GM23338 (cell line): ENCODE measurements at regions not wholly inside any gene's neighbourhood (a gene's known extent, or its start where the extent isn't known, plus 50 kb on each side); places are given as distances from the start of the nearest gene placed in this dataset.

Experiments used
- ATAC-seq: fragments of 200-7000 bp; cut with Tn5 transposase; 3 replicates; pipeline ENCODE4 v1.9.1; 2020
- DNase-seq: peaks from one replicate; pipeline ENCODE4 v3.0.0-alpha.2; 2015; ENCODE audit warnings: low spot score
- H2AFZ ChIP-seq: fragments of 200-600 bp; sonication (generic); 2 replicates; pipeline ENCODE4 v1.8.0; 2016; ENCODE audit warnings: antibody characterized with exemption, mild to moderate bottlenecking, moderate library complexity
- H3F3A ChIP-seq: fragments of 200-600 bp; sonication (generic); replicated peaks from 2 replicates; pipeline ENCODE4 v1.8.0; 2017; ENCODE audit warnings: antibody characterized with exemption, mixed run types, low read depth
- H3K27ac ChIP-seq: fragments of 200-600 bp; sonication (generic); 2 replicates; pipeline ENCODE4 v1.6.1; 2016; ENCODE audit warnings: low read depth
- H3K27me3 ChIP-seq: fragments of 200-600 bp; sonication (generic); 2 replicates; pipeline ENCODE4 v1.8.0; 2016; ENCODE audit warnings: mild to moderate bottlenecking, mixed run types, moderate library complexity; ENCODE audit not compliant: insufficient read depth
- H3K36me3 ChIP-seq: fragments of 200-600 bp; sonication (generic); 2 replicates; pipeline ENCODE4 v1.8.0; 2016; ENCODE audit warnings: mild to moderate bottlenecking; ENCODE audit not compliant: insufficient read depth
- H3K4me1 ChIP-seq: fragments of 200-600 bp; sonication (generic); 2 replicates; pipeline ENCODE4 v1.8.0; 2016; ENCODE audit warnings: mild to moderate bottlenecking, moderate library complexity; ENCODE audit not compliant: insufficient read depth
- H3K4me2 ChIP-seq: fragments of 200-600 bp; sonication (generic); 2 replicates; pipeline ENCODE4 v1.7.1; 2017; ENCODE audit warnings: mixed run types
- H3K4me3 ChIP-seq: fragments of 200-600 bp; sonication (generic); 2 replicates; pipeline ENCODE4 v1.6.1; 2016; ENCODE audit warnings: mixed run types
- H3K79me2 ChIP-seq: fragments of 200-600 bp; sonication (generic); replicated peaks from 2 replicates; pipeline ENCODE4 v1.8.0; 2017; ENCODE audit warnings: mild to moderate bottlenecking; ENCODE audit not compliant: insufficient read depth
- H3K9me2 ChIP-seq: fragments of 200-600 bp; sonication (generic); 2 replicates; pipeline ENCODE4 v1.8.0; 2017; ENCODE audit not compliant: insufficient read depth
- H4K20me1 ChIP-seq: fragments of 200-600 bp; sonication (generic); replicated peaks from 2 replicates; pipeline ENCODE4 v1.8.0; 2017; ENCODE audit warnings: mild to moderate bottlenecking; ENCODE audit not compliant: insufficient read depth
- H3K27ac Mint-ChIP-seq: 2 replicates; pipeline ENCODE4 v1.8.0; 2020; ENCODE audit warnings: inconsistent platforms, mild to moderate bottlenecking, moderate library complexity, mixed read lengths
- H3K27me3 Mint-ChIP-seq: 3 replicates; pipeline ENCODE4 v1.8.0; 2022; ENCODE audit warnings: low read depth, mild to moderate bottlenecking, moderate library complexity, mixed read lengths, inconsistent platforms; ENCODE audit not compliant: insufficient read depth, poor library complexity
- H3K36me3 Mint-ChIP-seq: 3 replicates; pipeline ENCODE4 v1.8.0; 2021; ENCODE audit warnings: low read depth, mild to moderate bottlenecking, inconsistent platforms, moderate library complexity, mixed read lengths
- H3K4me1 Mint-ChIP-seq: 3 replicates; pipeline ENCODE4 v1.8.0; 2020; ENCODE audit warnings: mild to moderate bottlenecking, inconsistent platforms, mixed read lengths
- H3K4me3 Mint-ChIP-seq: 3 replicates; pipeline ENCODE4 v1.8.0; 2021; ENCODE audit warnings: moderate library complexity, mild to moderate bottlenecking, inconsistent platforms, mixed read lengths
- H3K9me3 Mint-ChIP-seq: 3 replicates; pipeline ENCODE4 v1.8.0; 2020; ENCODE audit warnings: moderate library complexity, mild to moderate bottlenecking, inconsistent platforms, mixed read lengths
- CREB1 ChIP-seq: fragments of 250-450 bp; sonication (Bioruptor Pico); IDR thresholded peaks from 2 replicates; pipeline ENCODE4 v1.5.0; 2020; ENCODE audit warnings: low read depth, mild to moderate bottlenecking, moderate library complexity
- ETS1 ChIP-seq: IDR thresholded peaks from 2 replicates; pipeline ENCODE4 v1.6.1; 2016; ENCODE audit warnings: antibody characterized with exemption
- EZH2 ChIP-seq: fragments of 200-600 bp; sonication (generic); IDR thresholded peaks from one replicate; pipeline ENCODE4 v1.8.0; 2017; ENCODE audit warnings: antibody characterized with exemption, mild to moderate bottlenecking, low read depth; ENCODE audit not compliant: unreplicated experiment
- EZH2phosphoT487 ChIP-seq: fragments of 200-600 bp; sonication (generic); IDR thresholded peaks from one replicate; pipeline ENCODE4 v1.8.1; 2018; ENCODE audit warnings: antibody characterized with exemption; ENCODE audit not compliant: unreplicated experiment
- JUNB ChIP-seq: IDR thresholded peaks from one replicate; pipeline ENCODE4 v1.6.1; 2016; ENCODE audit warnings: antibody characterized with exemption; ENCODE audit not compliant: unreplicated experiment
- NANOG ChIP-seq: IDR thresholded peaks from 2 replicates; pipeline ENCODE4 v1.6.1; 2016; ENCODE audit warnings: antibody characterized with exemption, borderline replicate concordance
- POLR2AphosphoS5 ChIP-seq: IDR thresholded peaks from 2 replicates; pipeline ENCODE4 v1.6.1; 2016; ENCODE audit warnings: antibody characterized with exemption, low read depth
- STAT1 ChIP-seq: IDR thresholded peaks from one replicate; pipeline ENCODE4 v1.6.1; 2016; ENCODE audit warnings: antibody characterized with exemption; ENCODE audit not compliant: unreplicated experiment
- ZNF114 ChIP-seq: fragments of 250-450 bp; sonication (Bioruptor Pico); IDR thresholded peaks from 2 replicates; pipeline ENCODE4 v1.5.0; 2020; ENCODE audit warnings: mild to moderate bottlenecking, moderate library complexity
- ZNF331 ChIP-seq: fragments of 250-450 bp; sonication (Bioruptor Pico); IDR thresholded peaks from 2 replicates; pipeline ENCODE4 v1.5.0; 2020; ENCODE audit warnings: low read depth, mild to moderate bottlenecking, moderate library complexity
- ZNF462 ChIP-seq: fragments of 250-450 bp; sonication (Bioruptor Pico); IDR thresholded peaks from 2 replicates; pipeline ENCODE4 v1.5.0; 2020; ENCODE audit warnings: mild to moderate bottlenecking, moderate library complexity
- TF ChIP-seq, protein P1 (sequence below): IDR thresholded peaks from one replicate; pipeline ENCODE4 v1.6.1; 2018; ENCODE audit warnings: antibody characterized with exemption; ENCODE audit not compliant: unreplicated experiment
- TF ChIP-seq, protein P2 (sequence below), 2 experiments: fragments of 200-600 bp in 1 of 2; sonication (generic) in 1 of 2; conservative IDR thresholded peaks; 2 replicates each; pipeline versions ENCODE4 v1.5.1 to v1.6.1; 2016 to 2017; ENCODE audit warnings: antibody characterized with exemption in 2 of 2, low read depth in 2 of 2, mild to moderate bottlenecking in 2 of 2, moderate library complexity in 1 of 2

DNA sequence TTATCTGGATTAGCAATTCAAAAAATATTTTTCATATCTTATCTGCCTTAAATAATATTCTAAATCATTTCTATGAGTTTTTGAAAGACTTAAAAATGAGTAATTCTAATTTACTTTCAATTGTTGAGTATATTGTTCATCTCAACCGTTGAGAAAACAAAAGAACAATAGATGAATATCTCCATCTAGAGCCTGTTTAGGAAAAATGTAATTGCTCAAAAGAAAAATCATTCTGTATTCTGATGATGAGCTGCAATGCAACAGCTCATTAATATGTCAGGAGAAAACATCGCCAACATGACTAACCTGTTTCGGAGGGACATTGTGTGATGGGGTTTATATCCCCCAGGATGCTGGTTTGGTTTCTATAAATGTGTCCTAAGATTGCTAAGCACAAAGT, 417.6 kb downstream of the SUCLG1 start:
- Histone ChIP-seq H3K9me2 (0 out of 2 replicates have a peak, but pooled peaks cover 3% of the 10 kb centered on the region), H3K4me2 (no peak overlapping the region), H3K4me1 (no peaks in the 10 kb centered on the region), H4K20me1 (no peaks in the 10 kb centered on the region), H2AFZ (no peak overlapping the region), H3K27me3 (no peaks in the 10 kb centered on the region), H3K79me2 (no peaks in the 10 kb centered on the region), H3F3A (no peaks in the 10 kb centered on the region), H3K36me3 (no peaks in the 10 kb centered on the region), H3K4me3 (no peak overlapping the region), H3K27ac (no peak overlapping the region)
- H3K27me3 Mint-ChIP-seq: no peaks in the 10 kb centered on the region
- H3K4me3 Mint-ChIP-seq: no peak overlapping the region
- no peak overlapping the region for H3K27ac Mint-ChIP-seq
- no peaks in the 10 kb centered on the region for H3K9me3 Mint-ChIP-seq
- TF ChIP-seq EZH2 (no peak), ZNF462 (CRISPR knock-in tag) (no peak), NANOG (no peak), POLR2AphosphoS5 (no peak), ETS1 (no peak), ZNF114 (CRISPR knock-in tag) (no peak), ZNF331 (no peak), CREB1 (CRISPR knock-in tag) (no peak), STAT1 (no peak), EZH2phosphoT487 (no peak), JUNB (no peak)
- TF ChIP-seq, protein P1, sequence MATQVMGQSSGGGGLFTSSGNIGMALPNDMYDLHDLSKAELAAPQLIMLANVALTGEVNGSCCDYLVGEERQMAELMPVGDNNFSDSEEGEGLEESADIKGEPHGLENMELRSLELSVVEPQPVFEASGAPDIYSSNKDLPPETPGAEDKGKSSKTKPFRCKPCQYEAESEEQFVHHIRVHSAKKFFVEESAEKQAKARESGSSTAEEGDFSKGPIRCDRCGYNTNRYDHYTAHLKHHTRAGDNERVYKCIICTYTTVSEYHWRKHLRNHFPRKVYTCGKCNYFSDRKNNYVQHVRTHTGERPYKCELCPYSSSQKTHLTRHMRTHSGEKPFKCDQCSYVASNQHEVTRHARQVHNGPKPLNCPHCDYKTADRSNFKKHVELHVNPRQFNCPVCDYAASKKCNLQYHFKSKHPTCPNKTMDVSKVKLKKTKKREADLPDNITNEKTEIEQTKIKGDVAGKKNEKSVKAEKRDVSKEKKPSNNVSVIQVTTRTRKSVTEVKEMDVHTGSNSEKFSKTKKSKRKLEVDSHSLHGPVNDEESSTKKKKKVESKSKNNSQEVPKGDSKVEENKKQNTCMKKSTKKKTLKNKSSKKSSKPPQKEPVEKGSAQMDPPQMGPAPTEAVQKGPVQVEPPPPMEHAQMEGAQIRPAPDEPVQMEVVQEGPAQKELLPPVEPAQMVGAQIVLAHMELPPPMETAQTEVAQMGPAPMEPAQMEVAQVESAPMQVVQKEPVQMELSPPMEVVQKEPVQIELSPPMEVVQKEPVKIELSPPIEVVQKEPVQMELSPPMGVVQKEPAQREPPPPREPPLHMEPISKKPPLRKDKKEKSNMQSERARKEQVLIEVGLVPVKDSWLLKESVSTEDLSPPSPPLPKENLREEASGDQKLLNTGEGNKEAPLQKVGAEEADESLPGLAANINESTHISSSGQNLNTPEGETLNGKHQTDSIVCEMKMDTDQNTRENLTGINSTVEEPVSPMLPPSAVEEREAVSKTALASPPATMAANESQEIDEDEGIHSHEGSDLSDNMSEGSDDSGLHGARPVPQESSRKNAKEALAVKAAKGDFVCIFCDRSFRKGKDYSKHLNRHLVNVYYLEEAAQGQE: no peak
- TF ChIP-seq, protein P2, sequence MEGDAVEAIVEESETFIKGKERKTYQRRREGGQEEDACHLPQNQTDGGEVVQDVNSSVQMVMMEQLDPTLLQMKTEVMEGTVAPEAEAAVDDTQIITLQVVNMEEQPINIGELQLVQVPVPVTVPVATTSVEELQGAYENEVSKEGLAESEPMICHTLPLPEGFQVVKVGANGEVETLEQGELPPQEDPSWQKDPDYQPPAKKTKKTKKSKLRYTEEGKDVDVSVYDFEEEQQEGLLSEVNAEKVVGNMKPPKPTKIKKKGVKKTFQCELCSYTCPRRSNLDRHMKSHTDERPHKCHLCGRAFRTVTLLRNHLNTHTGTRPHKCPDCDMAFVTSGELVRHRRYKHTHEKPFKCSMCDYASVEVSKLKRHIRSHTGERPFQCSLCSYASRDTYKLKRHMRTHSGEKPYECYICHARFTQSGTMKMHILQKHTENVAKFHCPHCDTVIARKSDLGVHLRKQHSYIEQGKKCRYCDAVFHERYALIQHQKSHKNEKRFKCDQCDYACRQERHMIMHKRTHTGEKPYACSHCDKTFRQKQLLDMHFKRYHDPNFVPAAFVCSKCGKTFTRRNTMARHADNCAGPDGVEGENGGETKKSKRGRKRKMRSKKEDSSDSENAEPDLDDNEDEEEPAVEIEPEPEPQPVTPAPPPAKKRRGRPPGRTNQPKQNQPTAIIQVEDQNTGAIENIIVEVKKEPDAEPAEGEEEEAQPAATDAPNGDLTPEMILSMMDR (conservative IDR thresholded peaks at IDR 0.05; ENCODE audit: low read depth in 2 of 2): no peak
- no peaks in the 10 kb centered on the region for H3K4me1 Mint-ChIP-seq
- no peak for DNase-seq
- ATAC-seq: no peak
- no peaks in the 10 kb centered on the region for H3K36me3 Mint-ChIP-seq
